H1 (cell line): ENCODE measurements at regions not wholly inside any gene's neighbourhood (a gene's known extent, or its start where the extent isn't known, plus 50 kb on each side); places are given as distances from the start of the nearest gene placed in this dataset.
A peak's percentile ranks its signal among the peaks of the same experiment; 100 is the strongest.

Experiments
- CTCF ChIA-PET: fragments of 300-600 bp; sonication (Branson Sonifier 250); formaldehyde crosslinking; loops from one replicate; lab custom pipeline; 2021; ENCODE audit not compliant: partially characterized antibody; lab: Charles Lee
- POLR2A ChIA-PET: fragments of 300-600 bp; sonication (Branson Sonifier 250); formaldehyde crosslinking; loops from one replicate; lab custom pipeline; 2021; ENCODE audit warnings: inconsistent platforms; ENCODE audit not compliant: partially characterized antibody; lab: Charles Lee
- DNase-seq, 2 experiments: peaks; one replicate each; pipeline versions ENCODE4 v3.0.0 to v3.0.0-alpha.2; 2010 to 2022; ENCODE audit warnings: low spot score in 2 of 2, low read depth in 1 of 2, mixed read lengths in 1 of 2
- FAIRE-seq: peaks from 2 replicates; lab custom pipeline; 2011; peaks lifted over from hg19 to GRCh38; lab: Jason Lieb, UNC
- H2AFZ ChIP-seq: 2 replicates; pipeline ENCODE4 v1.8.1; 2012; ENCODE audit warnings: low read length, inconsistent platforms
- H2AK5ac ChIP-seq: 2 replicates; pipeline ENCODE4 v1.6.1; 2013; ENCODE audit warnings: low read depth, low read length
- H2BK120ac ChIP-seq: replicated peaks from 2 replicates; pipeline ENCODE3; 2013; ENCODE audit warnings: low read depth, low read length, inconsistent platforms
- H2BK12ac ChIP-seq: 2 replicates; pipeline ENCODE4 v1.6.1; 2013; ENCODE audit warnings: low read depth, low read length
- H2BK15ac ChIP-seq: 2 replicates; pipeline ENCODE4 v1.6.1; 2013; ENCODE audit warnings: low read length
- H2BK20ac ChIP-seq: 2 replicates; pipeline ENCODE4 v1.6.1; 2013; ENCODE audit warnings: low read length
- H2BK5ac ChIP-seq: 2 replicates; pipeline ENCODE4 v1.6.1; 2013; ENCODE audit warnings: low read depth, low read length
- H3K14ac ChIP-seq: 2 replicates; pipeline ENCODE4 v1.6.1; 2013; ENCODE audit warnings: inconsistent platforms; ENCODE audit not compliant: insufficient read length
- H3K18ac ChIP-seq: 2 replicates; pipeline ENCODE4 v1.6.1; 2013; ENCODE audit warnings: low read length; ENCODE audit errors: extremely low read depth
- H3K23ac ChIP-seq: 2 replicates; pipeline ENCODE4 v1.6.1; 2013; ENCODE audit warnings: inconsistent platforms; ENCODE audit not compliant: insufficient read length
- H3K23me2 ChIP-seq: 2 replicates; pipeline ENCODE4 v1.6.1; 2013; ENCODE audit warnings: low read depth, low read length
- H3K27ac ChIP-seq: 2 replicates; pipeline ENCODE4 v1.6.1; 2011; ENCODE audit warnings: low read depth, low read length, inconsistent platforms
- H3K27me3 ChIP-seq, 4 experiments: replicated peaks in 1 of 4; 1 replicate in 1 of 4; 2 replicates in 3 of 4; pipeline versions ENCODE4 v1.6.1 to v1.8.1; 2011 to 2013; ENCODE audit warnings: low read length in 3 of 4, mild to moderate bottlenecking in 3 of 4, inconsistent platforms in 2 of 4, mixed read lengths in 2 of 4, moderate library complexity in 1 of 4; ENCODE audit not compliant: control insufficient read depth in 3 of 4, insufficient read depth in 3 of 4; ENCODE audit errors: extremely low read depth in 1 of 4
- H3K36me3 ChIP-seq, 4 experiments: 2 replicates each; pipeline versions ENCODE4 v1.6.1 to v1.8.1; 2011 to 2013; ENCODE audit warnings: mild to moderate bottlenecking in 4 of 4, low read length in 3 of 4, moderate library complexity in 2 of 4, control low read depth in 1 of 4, inconsistent platforms in 1 of 4; ENCODE audit not compliant: insufficient read depth in 4 of 4, control insufficient read depth in 2 of 4
- H3K4ac ChIP-seq: replicated peaks from 2 replicates; pipeline ENCODE3; 2013; ENCODE audit warnings: low read length, low read depth, mixed read lengths, inconsistent platforms; ENCODE audit not compliant: insufficient read length
- H3K4me1 ChIP-seq, 4 experiments: replicated peaks in 1 of 4; 1 replicate in 1 of 4; 2 replicates in 3 of 4; pipeline versions ENCODE4 v1.6.1 to v1.8.1; 2011 to 2013; ENCODE audit warnings: low read length in 3 of 4, inconsistent platforms in 2 of 4, mixed read lengths in 1 of 4; ENCODE audit not compliant: insufficient read depth in 4 of 4, control insufficient read depth in 3 of 4
- H3K4me2 ChIP-seq, 2 experiments: 2 replicates each; pipeline versions ENCODE4 v1.6.1 to v1.8.1; 2011 to 2013; ENCODE audit warnings: low read depth in 2 of 2, low read length in 2 of 2, control low read depth in 1 of 2, inconsistent platforms in 1 of 2, mild to moderate bottlenecking in 1 of 2; ENCODE audit not compliant: insufficient read depth in 1 of 2
- H3K4me3 ChIP-seq, 4 experiments: fragments of 200-600, 300-600 bp in 1 of 4; sonication (generic), shearing (Covaris generic), sonication (Bioruptor Twin) in 1 of 4; 2 replicates each; pipeline versions ENCODE4 v1.5.1 to v1.8.1; 2011 to 2016; ENCODE audit warnings: low read length in 4 of 4, low read depth in 3 of 4, control low read depth in 2 of 4, inconsistent platforms in 2 of 4, mild to moderate bottlenecking in 2 of 4, mixed read lengths in 1 of 4, moderate library complexity in 1 of 4; ENCODE audit not compliant: insufficient read depth in 2 of 4; ENCODE audit errors: extremely low read depth in 1 of 4
- H3K56ac ChIP-seq: replicated peaks from 2 replicates; pipeline ENCODE3; 2013; ENCODE audit warnings: low read depth, mild to moderate bottlenecking, mixed read lengths, low read length, inconsistent platforms; ENCODE audit not compliant: insufficient read length
- H3K79me1 ChIP-seq: 2 replicates; pipeline ENCODE4 v1.6.1; 2013; ENCODE audit warnings: low read depth, low read length, control low read depth
- H3K79me2 ChIP-seq, 2 experiments: 2 replicates each; pipeline versions ENCODE4 v1.6.1 to v1.8.1; 2012 to 2013; ENCODE audit warnings: low read length in 2 of 2, mild to moderate bottlenecking in 2 of 2, inconsistent platforms in 1 of 2; ENCODE audit not compliant: insufficient read depth in 2 of 2, control insufficient read depth in 1 of 2
- H3K9ac ChIP-seq, 4 experiments: replicated peaks in 1 of 4; 1 replicate in 1 of 4; 2 replicates in 3 of 4; pipeline versions ENCODE4 v1.6.1 to v1.8.1; 2011 to 2013; ENCODE audit warnings: low read depth in 3 of 4, low read length in 3 of 4, control low read depth in 2 of 4, mild to moderate bottlenecking in 2 of 4, moderate library complexity in 2 of 4, inconsistent platforms in 1 of 4; ENCODE audit errors: extremely low read depth in 1 of 4
- H3K9me3 ChIP-seq, 2 experiments: 2 replicates each; pipeline versions ENCODE4 v1.6.1 to v1.8.1; 2012 to 2013; ENCODE audit warnings: mild to moderate bottlenecking in 2 of 2, moderate library complexity in 2 of 2, control low read depth in 1 of 2, inconsistent platforms in 1 of 2, low read depth in 1 of 2, low read length in 1 of 2, mixed read lengths in 1 of 2; ENCODE audit not compliant: insufficient read depth in 2 of 2
- H4K20me1 ChIP-seq, 2 experiments: replicated peaks in 1 of 2; 2 replicates each; pipeline versions ENCODE3 to v1.8.1; 2011 to 2013; ENCODE audit warnings: inconsistent platforms in 2 of 2, low read length in 2 of 2, mild to moderate bottlenecking in 1 of 2; ENCODE audit not compliant: insufficient read depth in 2 of 2, control insufficient read depth in 1 of 2
- H4K5ac ChIP-seq: 2 replicates; pipeline ENCODE4 v1.6.1; 2013; ENCODE audit warnings: low read length, low read depth, mixed read lengths, inconsistent platforms; ENCODE audit not compliant: insufficient read length
- H4K8ac ChIP-seq: 2 replicates; pipeline ENCODE4 v1.8.0; 2013; ENCODE audit warnings: mild to moderate bottlenecking, moderate library complexity, low read length, inconsistent platforms; ENCODE audit not compliant: insufficient read depth; ENCODE audit errors: extremely low read depth
- H4K91ac ChIP-seq: replicated peaks from 2 replicates; pipeline ENCODE3; 2013; ENCODE audit warnings: low read length, mixed read lengths, inconsistent platforms; ENCODE audit not compliant: insufficient read length
- BACH1 ChIP-seq: IDR thresholded peaks from 2 replicates; pipeline ENCODE4 v1.6.1; 2012; ENCODE audit warnings: low read length, improper control_type of control experiment
- CBX8 ChIP-seq: fragments of 300-800, 300-1000 bp; sonication (generic); IDR thresholded peaks from 2 replicates; pipeline ENCODE4 v1.7.1; 2016; ENCODE audit warnings: low read depth, low read length, borderline replicate concordance
- CHD1 ChIP-seq: IDR thresholded peaks from 2 replicates; pipeline ENCODE4 v1.6.1; 2012; ENCODE audit warnings: low read depth, low read length, improper control_type of control experiment
- CHD2 ChIP-seq: IDR thresholded peaks from 2 replicates; pipeline ENCODE4 v1.6.1; 2012; ENCODE audit warnings: low read length, improper control_type of control experiment
- EGR1 ChIP-seq: IDR thresholded peaks from 2 replicates; pipeline ENCODE4 v1.6.1; 2011; ENCODE audit warnings: low read depth, low read length, borderline replicate concordance
- EZH2 ChIP-seq: fragments of 200-600 bp; sonication (generic); IDR thresholded peaks from 2 replicates; pipeline ENCODE4 v1.7.1; 2012; ENCODE audit warnings: low read depth, mild to moderate bottlenecking, moderate library complexity, low read length, inconsistent platforms; ENCODE audit not compliant: severe bottlenecking
- GABPA ChIP-seq: IDR thresholded peaks from 2 replicates; pipeline ENCODE4 v1.6.1; 2011; ENCODE audit warnings: mild to moderate bottlenecking, low read length, moderate library complexity, borderline replicate concordance; ENCODE audit not compliant: insufficient read depth
- KDM1A ChIP-seq: fragments of 200-600, 300-600 bp; sonication (generic); IDR thresholded peaks from 2 replicates; pipeline ENCODE4 v1.7.1; 2016; ENCODE audit warnings: mild to moderate bottlenecking, low read length, borderline replicate concordance
- NRF1 ChIP-seq: IDR thresholded peaks from 2 replicates; pipeline ENCODE4 v1.6.1; 2011; ENCODE audit warnings: mild to moderate bottlenecking, low read depth, low read length, improper control_type of control experiment
- POLR2A ChIP-seq, 2 experiments: IDR thresholded peaks; 1 replicate in 1 of 2; 2 replicates in 1 of 2; pipeline ENCODE4 v1.6.1; 2011; ENCODE audit warnings: low read depth in 2 of 2, low read length in 2 of 2, mild to moderate bottlenecking in 2 of 2; ENCODE audit errors: control extremely low read depth in 1 of 2
- RFX5 ChIP-seq: IDR thresholded peaks from 2 replicates; pipeline ENCODE4 v1.6.1; 2011; ENCODE audit warnings: low read depth, low read length, improper control_type of control experiment, borderline replicate concordance
- RNF2 ChIP-seq: fragments of 200-900, 300-1000 bp; sonication (generic); IDR thresholded peaks from 2 replicates; pipeline ENCODE4 v1.7.1; 2016; ENCODE audit warnings: borderline replicate concordance, low read depth, mild to moderate bottlenecking, antibody characterized with exemption, low read length; ENCODE audit not compliant: poor library complexity, severe bottlenecking; ENCODE audit errors: missing control alignments
- SUZ12 ChIP-seq: fragments of 200-600 bp; sonication (generic); IDR thresholded peaks from 2 replicates; pipeline ENCODE4 v1.6.1; 2012; ENCODE audit warnings: mild to moderate bottlenecking, inconsistent platforms, low read length, moderate library complexity, mixed read lengths
- WGBS, 2 experiments: shearing (Covaris generic) in 1 of 2; methylation state at CpG; one replicate each; pipeline versions ENCODE4 v1.1.6 to v1.1.7; 2013 to 2015; ENCODE audit warnings: low lambda C conversion rate in 2 of 2, mixed read lengths in 2 of 2, inconsistent platforms in 1 of 2, low coverage in 1 of 2, missing lambda C conversion rate in 1 of 2; ENCODE audit not compliant: insufficient replicate concordance in 2 of 2, insufficient coverage in 1 of 2, insufficient read length in 1 of 2; ENCODE audit errors: extremely low coverage in 1 of 2, missing lambda C conversion rate in 1 of 2; 5-methylcytosine and 5-hydroxymethylcytosine counted together

GRCh38 chr7:121510302-121510701 lies 114.2 kb upstream of the FAM3C start:
- Histone ChIP-seq H3K79me2 (no peaks in the 10 kb centered on the region), H4K5ac (no peak overlapping the region), H3K4me3 (no peak overlapping the region), H2BK15ac (no peak overlapping the region), H3K79me1 (no peaks in the 10 kb centered on the region), H2BK120ac (no peak overlapping the region), H3K18ac (peak overlapping the region; percentile 53; the same call in 1 of the 2 replicates), H3K27ac (peak overlapping the region; percentile 83), H3K27me3 (no peaks in the 10 kb centered on the region), H3K36me3 (peaks cover 0 to 1% (median 0%) of the 10 kb centered on the region in 4 experiments; a peak in 2 of 8 replicates), H3K9ac (peak overlapping the region in 2 of 4 experiments; percentile 54 to 56; a peak in 3 of 7 replicates), H4K8ac (no peak overlapping the region), H2BK20ac (peak overlapping the region; percentile 98; the same call in 1 of the 2 replicates), H2AFZ (peak overlapping the region; percentile 8; the same call in 1 of the 2 replicates), H3K23me2 (no peaks in the 10 kb centered on the region), H2AK5ac (peak overlapping the region; percentile 17; the same call in 1 of the 2 replicates), H4K91ac (no peak overlapping the region), H3K4ac (no peak overlapping the region), H2BK5ac (peak overlapping the region; percentile 98; the same call in 1 of the 2 replicates), H3K9me3 (no peaks in the 10 kb centered on the region), H3K4me2 (no peak overlapping the region), H3K23ac (no peak overlapping the region), H3K14ac (no peak overlapping the region), H2BK12ac (0 out of 2 replicates have a peak overlapping the region, but pooled peaks have one; percentile 45), H3K56ac (no peak overlapping the region), H3K4me1 (peaks cover 0 to 11% (median 9%) of the 10 kb centered on the region in 4 experiments; a peak in 5 of 7 replicates), H4K20me1 (no peaks in the 10 kb centered on the region)
- FAIRE-seq: peak; percentile 39
- peak in 1 of 2 experiments; percentile 61 for DNase-seq
- CTCF ChIA-PET: interaction anchor here (0.7 to 1.5 kb wide), 3 partner anchors 32 to 143 kb away, joined by 3 to 8 read pairs (median 4); no protein-coding TSS in a partner anchor
- POLR2A ChIA-PET: no interaction called here
- 84% methylated on average over 2 of the region's 2 CpGs; no CpG with 5 or more reads in 1 of the 2 experiments for WGBS, 2 experiments
- TF ChIP-seq EGR1 (no peak), NRF1 (no peak), RNF2 (no peak), POLR2A (IDR thresholded peaks at IDR 0.05; ENCODE audit: control extremely low read depth in 1 of 2, low read depth in 2 of 2, low read length in 2 of 2) (no peak), EZH2 (no peak), BACH1 (no peak), CBX8 (no peak), CHD2 (no peak), RFX5 (no peak), GABPA (no peak), CHD1 (no peak), SUZ12 (no peak), KDM1A (peak; percentile 35; the same call in 1 of the 2 replicates)
